ENCODE measurements at regions not wholly inside any gene's neighbourhood (a gene's known extent, or its start where the extent isn't known, plus 50 kb on each side); places are given as distances from the start of the nearest gene placed in this dataset.

GRCh38 chr2:6443061-6443823 lies 422.5 kb downstream of the CMPK2 start (continued):
- no peak for TF ChIP-seq STAT6 (CRISPR knock-in tag; conservative IDR thresholded peaks at IDR 0.05; ENCODE audit: low read depth)
- TF ChIP-seq NFE2L1 (CRISPR knock-in tag; IDR thresholded peaks at IDR 0.05): no peak
- TF ChIP-seq E2F1 (CRISPR knock-in tag; IDR thresholded peaks at IDR 0.05): no peak
- no peak for TF ChIP-seq ZNF263 (CRISPR knock-in tag; IDR thresholded peaks at IDR 0.05; ENCODE audit: low read depth)
- no peak for TF ChIP-seq ZSCAN18 (CRISPR knock-in tag; IDR thresholded peaks at IDR 0.05)
- TF ChIP-seq ERG (CRISPR knock-in tag; IDR thresholded peaks at IDR 0.05): no peak
- no peak for TF ChIP-seq IRF2 (CRISPR knock-in tag; IDR thresholded peaks at IDR 0.05; ENCODE audit: borderline replicate concordance, low read depth)
- TF ChIP-seq GTF2I (CRISPR knock-in tag; conservative IDR thresholded peaks at IDR 0.05): no peak

DNA sequence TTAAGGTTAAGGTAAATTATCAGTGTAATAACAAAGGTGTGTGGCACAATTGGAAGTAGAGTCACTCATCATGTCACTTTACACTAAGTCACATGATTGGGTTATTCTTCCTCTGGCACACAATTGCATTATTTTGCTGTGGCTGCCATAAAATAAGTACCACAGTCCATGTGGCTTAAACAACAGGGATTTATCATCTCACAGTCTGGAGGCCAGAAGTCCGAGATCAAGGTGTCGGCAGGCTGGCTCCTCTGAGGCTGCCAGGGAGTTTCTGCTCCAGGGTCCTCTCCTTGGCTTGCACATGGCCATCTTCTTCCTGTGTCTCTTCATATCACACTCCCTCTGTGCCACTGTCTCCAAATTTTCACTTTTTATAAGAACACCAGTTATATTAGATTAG lies 421.2 kb downstream of the CMPK2 start:
- CTCF ChIA-PET: no interaction called here
- DNase-seq (ENCODE audit: low spot score) (no peak), ATAC-seq (no peak)
- Mint-ChIP-seq H3K4me3 (no peak overlapping the region), H3K27ac (no peak overlapping the region), H3K4me1 (no peaks in the 10 kb centered on the region), H3K27me3 (ENCODE audit: low read depth) (peaks cover 4% of the 10 kb centered on the region), H3K36me3 (peaks cover 75% of the 10 kb centered on the region), H3K9me3 (peaks cover 88% of the 10 kb centered on the region)
- POLR2A ChIA-PET: no interaction called here
- TF ChIP-seq AFF4 (CRISPR knock-in tag; IDR thresholded peaks at IDR 0.05; ENCODE audit: borderline replicate concordance): no peak
- TF ChIP-seq, protein P1, sequence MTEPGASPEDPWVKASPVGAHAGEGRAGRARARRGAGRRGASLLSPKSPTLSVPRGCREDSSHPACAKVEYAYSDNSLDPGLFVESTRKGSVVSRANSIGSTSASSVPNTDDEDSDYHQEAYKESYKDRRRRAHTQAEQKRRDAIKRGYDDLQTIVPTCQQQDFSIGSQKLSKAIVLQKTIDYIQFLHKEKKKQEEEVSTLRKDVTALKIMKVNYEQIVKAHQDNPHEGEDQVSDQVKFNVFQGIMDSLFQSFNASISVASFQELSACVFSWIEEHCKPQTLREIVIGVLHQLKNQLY (CRISPR knock-in tag; IDR thresholded peaks at IDR 0.05): no peak
- no peak for TF ChIP-seq USF2 (CRISPR knock-in tag; IDR thresholded peaks at IDR 0.05)
- TF ChIP-seq, protein P2, sequence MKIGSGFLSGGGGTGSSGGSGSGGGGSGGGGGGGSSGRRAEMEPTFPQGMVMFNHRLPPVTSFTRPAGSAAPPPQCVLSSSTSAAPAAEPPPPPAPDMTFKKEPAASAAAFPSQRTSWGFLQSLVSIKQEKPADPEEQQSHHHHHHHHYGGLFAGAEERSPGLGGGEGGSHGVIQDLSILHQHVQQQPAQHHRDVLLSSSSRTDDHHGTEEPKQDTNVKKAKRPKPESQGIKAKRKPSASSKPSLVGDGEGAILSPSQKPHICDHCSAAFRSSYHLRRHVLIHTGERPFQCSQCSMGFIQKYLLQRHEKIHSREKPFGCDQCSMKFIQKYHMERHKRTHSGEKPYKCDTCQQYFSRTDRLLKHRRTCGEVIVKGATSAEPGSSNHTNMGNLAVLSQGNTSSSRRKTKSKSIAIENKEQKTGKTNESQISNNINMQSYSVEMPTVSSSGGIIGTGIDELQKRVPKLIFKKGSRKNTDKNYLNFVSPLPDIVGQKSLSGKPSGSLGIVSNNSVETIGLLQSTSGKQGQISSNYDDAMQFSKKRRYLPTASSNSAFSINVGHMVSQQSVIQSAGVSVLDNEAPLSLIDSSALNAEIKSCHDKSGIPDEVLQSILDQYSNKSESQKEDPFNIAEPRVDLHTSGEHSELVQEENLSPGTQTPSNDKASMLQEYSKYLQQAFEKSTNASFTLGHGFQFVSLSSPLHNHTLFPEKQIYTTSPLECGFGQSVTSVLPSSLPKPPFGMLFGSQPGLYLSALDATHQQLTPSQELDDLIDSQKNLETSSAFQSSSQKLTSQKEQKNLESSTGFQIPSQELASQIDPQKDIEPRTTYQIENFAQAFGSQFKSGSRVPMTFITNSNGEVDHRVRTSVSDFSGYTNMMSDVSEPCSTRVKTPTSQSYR (CRISPR knock-in tag; IDR thresholded peaks at IDR 0.05): no peak

Data from WTC11 (cell line).